Natural killer cell (primary cell): ENCODE measurements at regions not wholly inside any gene's neighbourhood (a gene's known extent, or its start where the extent isn't known, plus 50 kb on each side); places are given as distances from the start of the nearest gene placed in this dataset.

ENCODE experiments used
- ATAC-seq, 3 donors: fragments of 150-1000 bp in 2 of 3; fragments of 200-7000 bp in 1 of 3; cut with Tn5 transposase; 1 replicate in 1 of 3; 2 replicates in 2 of 3; pipeline ENCODE4 v1.10.0; 2021; ENCODE audit warnings: mild to moderate bottlenecking in 2 of 3, moderate library complexity in 2 of 3
- DNase-seq, 2 donors: peaks; one replicate each; pipeline versions ENCODE4 v3.0.0 to v3.0.0-alpha.2; 2013 to 2021; ENCODE audit warnings: mixed read lengths in 1 of 2
- H3K27ac ChIP-seq: one replicate; pipeline ENCODE4 v1.5.1; 2013; ENCODE audit warnings: mild to moderate bottlenecking, low read length
- H3K27me3 ChIP-seq: one replicate; pipeline ENCODE4 v1.6.1; 2013; ENCODE audit warnings: low read length; ENCODE audit not compliant: control insufficient read depth, insufficient read depth
- H3K36me3 ChIP-seq: one replicate; pipeline ENCODE4 v1.6.1; 2013; ENCODE audit warnings: low read length; ENCODE audit not compliant: control insufficient read depth, insufficient read depth
- H3K4me1 ChIP-seq: one replicate; pipeline ENCODE4 v1.6.1; 2013; ENCODE audit warnings: low read length; ENCODE audit not compliant: control insufficient read depth, insufficient read depth
- H3K4me3 ChIP-seq: one replicate; pipeline ENCODE4 v1.5.1; 2013; ENCODE audit warnings: low read length
- H3K9me3 ChIP-seq: one replicate; pipeline ENCODE4 v1.6.1; 2013; ENCODE audit warnings: low read length; ENCODE audit not compliant: control insufficient read depth, insufficient read depth
- H3K27ac Mint-ChIP-seq, 2 donors: one replicate each; pipeline ENCODE4 v1.8.0; 2022; ENCODE audit warnings: mild to moderate bottlenecking in 2 of 2, mixed read lengths in 2 of 2, moderate library complexity in 1 of 2
- H3K27me3 Mint-ChIP-seq, 2 donors: one replicate each; pipeline ENCODE4 v1.8.0; 2022; ENCODE audit warnings: low read depth in 2 of 2, mixed read lengths in 2 of 2
- H3K36me3 Mint-ChIP-seq: one replicate; pipeline ENCODE4 v1.8.0; 2022; ENCODE audit warnings: mixed read lengths
- H3K4me1 Mint-ChIP-seq, 2 donors: one replicate each; pipeline ENCODE4 v1.8.0; 2022; ENCODE audit warnings: mixed read lengths in 2 of 2
- H3K4me3 Mint-ChIP-seq: one replicate; pipeline ENCODE4 v1.8.0; 2022; ENCODE audit warnings: mild to moderate bottlenecking, moderate library complexity, mixed read lengths
- H3K9me3 Mint-ChIP-seq, 2 donors: one replicate each; pipeline ENCODE4 v1.8.0; 2022; ENCODE audit warnings: mixed read lengths in 2 of 2
- CTCF ChIP-seq: fragments of 200-600 bp; IDR thresholded peaks from one replicate; pipeline ENCODE4 v1.8.0; 2022; ENCODE audit warnings: antibody characterized with exemption
- WGBS: methylation state at CpG from one replicate; pipeline ENCODE4 v1.1.7; 2013; ENCODE audit warnings: missing lambda C conversion rate; ENCODE audit not compliant: insufficient coverage; 5-methylcytosine and 5-hydroxymethylcytosine counted together
- intact Hi-C: fragments of 100-400 bp; cut with micrococcal nuclease; formaldehyde crosslinking; loops from one replicate; pipeline ENCODE4 v1.14.2; 2022

GRCh38 chr1:43034195-43034658 lies 75.6 kb upstream of the SLC2A1 start:
- 74% methylated on average over 2 of the region's 3 CpGs for WGBS
- Mint-ChIP-seq H3K36me3 (no peaks in the 10 kb centered on the region), H3K4me3 (peak overlapping the region; percentile 59), H3K27ac (peak overlapping the region; percentile 81 to 89), H3K9me3 (no peaks in the 10 kb centered on the region), H3K27me3 (no peaks in the 10 kb centered on the region), H3K4me1 (peaks cover 16% of the 10 kb centered on the region in 2 donors)
- H3K27ac ChIP-seq: peak overlapping the region; percentile 68
- H3K36me3 ChIP-seq: no peaks in the 10 kb centered on the region
- DNase-seq (no peak), ATAC-seq (peak in 2 of 3 donors; percentile 10 to 21)
- no peak for TF ChIP-seq CTCF
- intact Hi-C loops: no loop called here
- H3K27me3 ChIP-seq: no peaks in the 10 kb centered on the region
- H3K9me3 ChIP-seq: no peaks in the 10 kb centered on the region
- H3K4me1 ChIP-seq: peaks cover 24% of the 10 kb centered on the region
- no peak overlapping the region for H3K4me3 ChIP-seq

- no peaks in the 10 kb centered on the region for H3K36me3 Mint-ChIP-seq
- no peaks in the 10 kb centered on the region for H3K9me3 Mint-ChIP-seq
- no peaks in the 10 kb centered on the region for H3K36me3 ChIP-seq
- DNase-seq (no peak), ATAC-seq (no peak)
- no peaks in the 10 kb centered on the region for H3K9me3 ChIP-seq
- H3K4me1 Mint-ChIP-seq: peaks cover 11% of the 10 kb centered on the region in 2 donors
- H3K27me3 ChIP-seq: no peaks in the 10 kb centered on the region
- no peak overlapping the region for H3K27ac ChIP-seq
- H3K4me3 Mint-ChIP-seq: no peak overlapping the region
- H3K27ac Mint-ChIP-seq: no peak overlapping the region
- no peak overlapping the region for H3K4me3 ChIP-seq
- whole genome bisulfite sequencing: 96% methylated on average over 14 of the region's 14 CpGs
- intact Hi-C loops: no loop called here
- peaks cover 24% of the 10 kb centered on the region for H3K4me1 ChIP-seq
- no peak for TF ChIP-seq CTCF
- no peaks in the 10 kb centered on the region for H3K27me3 Mint-ChIP-seq
Observed at GRCh38 chr1:43031316-43032203, 72.9 kb upstream of the SLC2A1 start.

GRCh38 chr1:43024905-43025304 lies 66.2 kb upstream of the SLC2A1 start:
- Histone ChIP-seq H3K4me3 (no peak overlapping the region), H3K9me3 (no peaks in the 10 kb centered on the region), H3K4me1 (no peaks in the 10 kb centered on the region), H3K27me3 (no peaks in the 10 kb centered on the region), H3K36me3 (no peaks in the 10 kb centered on the region), H3K27ac (no peak overlapping the region)
- DNase-seq (no peak), ATAC-seq (no peak)
- 89% methylated on average over 7 of the region's 7 CpGs for WGBS
- Mint-ChIP-seq H3K4me3 (no peak overlapping the region), H3K27ac (no peak overlapping the region), H3K27me3 (no peaks in the 10 kb centered on the region), H3K4me1 (no peaks in the 10 kb centered on the region), H3K36me3 (no peaks in the 10 kb centered on the region), H3K9me3 (no peaks in the 10 kb centered on the region)
- TF ChIP-seq CTCF: no peak
- intact Hi-C loops: no loop called here
